WTC11 (cell line): ENCODE measurements at regions not wholly inside any gene's neighbourhood (a gene's known extent, or its start where the extent isn't known, plus 50 kb on each side); places are given as distances from the start of the nearest gene placed in this dataset.

Source experiments
- CREB1 ChIP-seq: sonication (generic); formaldehyde crosslinking; IDR thresholded peaks from 2 replicates; pipeline ENCODE4 v1.8.0; 2023; ENCODE audit warnings: mild to moderate bottlenecking, missing genetic modification reagents
- GTF2I ChIP-seq: fragments of 250-450 bp; sonication (Bioruptor Pico); conservative IDR thresholded peaks from 2 replicates; pipeline ENCODE4 v1.4.0; 2021; ENCODE audit warnings: mild to moderate bottlenecking
- NR2C2 ChIP-seq: sonication (generic); formaldehyde crosslinking; IDR thresholded peaks from 2 replicates; pipeline ENCODE4 v1.8.0; 2022; ENCODE audit warnings: mild to moderate bottlenecking, missing genetic modification reagents
- ZNF121 ChIP-seq: sonication (generic); formaldehyde crosslinking; IDR thresholded peaks from 2 replicates; pipeline ENCODE4 v1.8.0; 2023; ENCODE audit warnings: missing genetic modification reagents
- ZNF416 ChIP-seq: fragments of 250-450 bp; sonication (Bioruptor Pico); IDR thresholded peaks from 2 replicates; pipeline ENCODE4 v1.9.0; 2021; ENCODE audit warnings: mild to moderate bottlenecking, inconsistent platforms
- TF ChIP-seq, protein P1 (sequence below): sonication (generic); formaldehyde crosslinking; IDR thresholded peaks from 2 replicates; pipeline ENCODE4 v1.8.1; 2023; ENCODE audit warnings: mild to moderate bottlenecking, missing genetic modification reagents, moderate library complexity
- TF ChIP-seq, protein P2 (sequence below): fragments of 200-600 bp; IDR thresholded peaks from 2 replicates; pipeline ENCODE4 v1.8.0; 2022; ENCODE audit warnings: antibody characterized with exemption
- TF ChIP-seq, protein P3 (sequence below): sonication (generic); formaldehyde crosslinking; IDR thresholded peaks from 2 replicates; pipeline ENCODE4 v1.8.0; 2022; ENCODE audit warnings: mild to moderate bottlenecking, missing genetic modification reagents

DNA sequence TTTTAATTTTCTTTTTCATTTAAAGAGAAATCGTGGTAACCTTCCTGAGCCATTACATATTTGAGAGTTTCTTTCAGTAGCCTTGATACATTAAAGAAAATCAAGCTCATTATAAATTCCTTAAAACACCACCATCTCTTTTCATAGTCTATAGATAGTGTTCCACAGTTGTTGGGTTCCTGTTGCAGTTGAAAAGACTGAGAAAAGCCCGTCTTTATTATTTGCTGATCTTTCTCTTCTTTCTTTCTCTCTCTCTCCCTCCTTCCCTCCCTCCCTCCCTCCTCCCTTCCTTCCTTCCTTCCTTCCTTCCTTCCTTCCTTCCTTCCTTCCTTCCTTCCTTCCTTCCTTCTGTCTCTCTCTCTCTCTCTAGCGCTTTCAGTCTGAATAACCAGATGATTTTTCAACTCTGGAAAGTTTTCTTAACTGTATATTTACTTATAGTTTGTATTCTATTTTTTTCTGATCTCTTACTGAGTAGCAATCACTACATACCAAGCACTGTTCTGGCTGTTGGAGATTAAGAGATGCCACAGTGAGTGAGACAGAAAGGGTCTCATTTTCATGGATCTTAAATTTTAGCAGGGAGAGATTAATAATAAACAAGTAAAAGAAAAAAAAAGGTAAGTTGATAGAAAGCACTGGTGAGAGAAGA, 157.5 kb downstream of the TINAG start:
- TF ChIP-seq CREB1 (CRISPR knock-in tag): no peak
- TF ChIP-seq, protein P1, sequence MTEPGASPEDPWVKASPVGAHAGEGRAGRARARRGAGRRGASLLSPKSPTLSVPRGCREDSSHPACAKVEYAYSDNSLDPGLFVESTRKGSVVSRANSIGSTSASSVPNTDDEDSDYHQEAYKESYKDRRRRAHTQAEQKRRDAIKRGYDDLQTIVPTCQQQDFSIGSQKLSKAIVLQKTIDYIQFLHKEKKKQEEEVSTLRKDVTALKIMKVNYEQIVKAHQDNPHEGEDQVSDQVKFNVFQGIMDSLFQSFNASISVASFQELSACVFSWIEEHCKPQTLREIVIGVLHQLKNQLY (CRISPR knock-in tag): no peak
- no peak for TF ChIP-seq NR2C2 (CRISPR knock-in tag)
- no peak for TF ChIP-seq ZNF121 (CRISPR knock-in tag)
- no peak for TF ChIP-seq ZNF416
- TF ChIP-seq, protein P2, sequence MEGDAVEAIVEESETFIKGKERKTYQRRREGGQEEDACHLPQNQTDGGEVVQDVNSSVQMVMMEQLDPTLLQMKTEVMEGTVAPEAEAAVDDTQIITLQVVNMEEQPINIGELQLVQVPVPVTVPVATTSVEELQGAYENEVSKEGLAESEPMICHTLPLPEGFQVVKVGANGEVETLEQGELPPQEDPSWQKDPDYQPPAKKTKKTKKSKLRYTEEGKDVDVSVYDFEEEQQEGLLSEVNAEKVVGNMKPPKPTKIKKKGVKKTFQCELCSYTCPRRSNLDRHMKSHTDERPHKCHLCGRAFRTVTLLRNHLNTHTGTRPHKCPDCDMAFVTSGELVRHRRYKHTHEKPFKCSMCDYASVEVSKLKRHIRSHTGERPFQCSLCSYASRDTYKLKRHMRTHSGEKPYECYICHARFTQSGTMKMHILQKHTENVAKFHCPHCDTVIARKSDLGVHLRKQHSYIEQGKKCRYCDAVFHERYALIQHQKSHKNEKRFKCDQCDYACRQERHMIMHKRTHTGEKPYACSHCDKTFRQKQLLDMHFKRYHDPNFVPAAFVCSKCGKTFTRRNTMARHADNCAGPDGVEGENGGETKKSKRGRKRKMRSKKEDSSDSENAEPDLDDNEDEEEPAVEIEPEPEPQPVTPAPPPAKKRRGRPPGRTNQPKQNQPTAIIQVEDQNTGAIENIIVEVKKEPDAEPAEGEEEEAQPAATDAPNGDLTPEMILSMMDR: no peak
- no peak for TF ChIP-seq GTF2I (CRISPR knock-in tag)
- TF ChIP-seq, protein P3, sequence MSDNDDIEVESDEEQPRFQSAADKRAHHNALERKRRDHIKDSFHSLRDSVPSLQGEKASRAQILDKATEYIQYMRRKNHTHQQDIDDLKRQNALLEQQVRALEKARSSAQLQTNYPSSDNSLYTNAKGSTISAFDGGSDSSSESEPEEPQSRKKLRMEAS (CRISPR knock-in tag): no peak
